Upper lobe of left lung (tissue), 6 donors: ENCODE measurements at regions not wholly inside any gene's neighbourhood (a gene's known extent, or its start where the extent isn't known, plus 50 kb on each side); places are given as distances from the start of the nearest gene placed in this dataset.
"Not testable (repeated sequence)": the region's sequence is repeated elsewhere in the genome, so short reads cannot be mapped to it uniquely, and the experiment has no call there.

Experiments used
- ATAC-seq, 2 donors: fragments of 200-7000 bp; cut with Tn5 transposase; one replicate each; pipeline ENCODE4 v1.9.1; 2022; ENCODE audit warnings: mild to moderate bottlenecking in 2 of 2, moderate library complexity in 2 of 2; ENCODE audit not compliant: low FRiP score in 2 of 2
- DNase-seq, 2 donors: peaks; one replicate each; pipeline ENCODE4 v3.0.0-alpha.2; 2019 to 2020
- H3K27ac ChIP-seq, 4 donors: fragments of 200-600 bp; sonication (generic); one replicate each; pipeline ENCODE4 v1.5.1; 2016 to 2019
- H3K27me3 ChIP-seq, 4 donors: fragments of 200-600 bp; sonication (generic); one replicate each; pipeline ENCODE4 v1.5.1; 2017 to 2019
- H3K36me3 ChIP-seq, 4 donors: fragments of 200-600 bp; sonication (generic); one replicate each; pipeline ENCODE4 v1.5.1; 2016 to 2019
- H3K4me1 ChIP-seq, 4 donors: fragments of 200-600 bp; sonication (generic); one replicate each; pipeline ENCODE4 v1.5.1; 2018 to 2019
- H3K4me3 ChIP-seq, 4 donors: fragments of 200-600 bp; sonication (generic); one replicate each; pipeline ENCODE4 v1.5.1; 2017 to 2019; ENCODE audit warnings: mild to moderate bottlenecking in 2 of 4, moderate library complexity in 1 of 4
- H3K9me3 ChIP-seq, 4 donors: fragments of 200-600 bp; sonication (generic); one replicate each; pipeline ENCODE4 v1.5.1; 2018 to 2019
- CTCF ChIP-seq, 6 experiments: fragments of 450-650 bp in 4 of 6; fragments of 200-600 bp in 2 of 6; sonication (generic) in 2 of 6; IDR thresholded peaks; one replicate each; pipeline ENCODE4 v1.5.1; 2016 to 2019; ENCODE audit warnings: antibody characterized with exemption in 6 of 6
- EP300 ChIP-seq, 4 donors: sonication (generic); formaldehyde crosslinking; IDR thresholded peaks; one replicate each; pipeline ENCODE4 v1.5.1; 2017; ENCODE audit warnings: antibody characterized with exemption in 4 of 4, control low read depth in 2 of 4
- POLR2A ChIP-seq, 4 donors: fragments of 450-650 bp; IDR thresholded peaks; one replicate each; pipeline ENCODE4 v1.5.1; 2016 to 2017; ENCODE audit warnings: antibody characterized with exemption in 4 of 4, mild to moderate bottlenecking in 2 of 4
- POLR2AphosphoS5 ChIP-seq, 2 donors: sonication (generic); formaldehyde crosslinking; IDR thresholded peaks; one replicate each; pipeline ENCODE4 v1.5.1; 2017; ENCODE audit warnings: antibody characterized with exemption in 2 of 2
- WGBS, 2 donors: methylation state at CpG; one replicate each; pipeline ENCODE4 v1.1.5; 2017 to 2018; 5-methylcytosine and 5-hydroxymethylcytosine counted together
- donor health status: DM: no; HTN: no; CAD: no; lungs with moderate emphysema.
- donor health status: DM: no; HTN: yes; CAD: no; lungs with severe emphysema.

- no peak for DNase-seq
- no peaks in the 10 kb centered on the region for H3K36me3 ChIP-seq
- no peak overlapping the region for H3K4me3 ChIP-seq
- no peaks in the 10 kb centered on the region for H3K27me3 ChIP-seq
- ATAC-seq, result peak in 1 of 2 donors; percentile 63
- no peak for TF ChIP-seq POLR2AphosphoS5 (IDR thresholded peaks at IDR 0.05)
- TF ChIP-seq CTCF (IDR thresholded peaks at IDR 0.05), result no peak
- no peak for TF ChIP-seq EP300 (IDR thresholded peaks at IDR 0.05)
- TF ChIP-seq POLR2A (IDR thresholded peaks at IDR 0.05), result no peak
- WGBS, 2 donors, result 63 to 73% methylated on average over 9 of the region's 9 CpGs
- no peak overlapping the region for H3K27ac ChIP-seq
- peaks cover 0 to 3% (median 0%) of the 10 kb centered on the region in 4 donors for H3K4me1 ChIP-seq
- no peaks in the 10 kb centered on the region for H3K9me3 ChIP-seq
Observed at GRCh38 chr2:64932371-64933216, 56.6 kb upstream of the SLC1A4 start.

DNA sequence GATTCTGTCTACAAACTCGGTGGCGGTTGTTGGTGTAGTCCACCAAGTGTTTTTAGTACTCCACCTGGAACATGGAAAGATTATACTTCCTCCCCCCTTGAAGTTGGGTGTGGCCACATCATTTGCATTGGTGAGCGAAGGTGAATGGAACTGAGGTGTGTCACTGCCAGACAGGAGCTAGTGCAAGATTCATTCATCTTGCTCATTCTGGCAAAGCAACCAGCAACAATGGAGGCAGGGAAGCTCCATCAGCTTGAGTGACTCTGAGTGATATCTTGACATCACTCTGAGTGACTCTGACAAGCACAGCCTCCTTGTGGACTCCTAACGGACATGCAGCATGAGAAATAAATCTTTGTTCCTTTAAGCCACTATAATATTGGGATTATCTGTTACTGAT, 54.7 kb upstream of the SLC1A4 start:
- Histone ChIP-seq H3K9me3 (no peaks in the 10 kb centered on the region), H3K36me3 (no peaks in the 10 kb centered on the region), H3K4me3 (no peak overlapping the region), H3K4me1 (peaks cover 0 to 4% (median 4%) of the 10 kb centered on the region in 4 donors), H3K27ac (no peak overlapping the region), H3K27me3 (no peaks in the 10 kb centered on the region)
- DNase-seq, result no peak
- no peak for TF ChIP-seq CTCF (IDR thresholded peaks at IDR 0.05)
- TF ChIP-seq POLR2A (IDR thresholded peaks at IDR 0.05), result no peak
- TF ChIP-seq EP300 (IDR thresholded peaks at IDR 0.05), result no peak
- no peak for TF ChIP-seq POLR2AphosphoS5 (IDR thresholded peaks at IDR 0.05)
- 90% methylated on average over 3 to 4 of the region's 4 CpGs for WGBS, 2 donors
- ATAC-seq, result no peak

GRCh38 chr2:64936809-64937208, 52.4 kb upstream of the SLC1A4 start:
- DNase-seq (no peak), ATAC-seq (no peak)
- Histone ChIP-seq H3K27me3 (no peaks in the 10 kb centered on the region), H3K4me3 (no peak overlapping the region), H3K27ac (no peak overlapping the region), H3K36me3 (no peaks in the 10 kb centered on the region), H3K9me3 (no peaks in the 10 kb centered on the region), H3K4me1 (peaks cover 0 to 4% (median 4%) of the 10 kb centered on the region in 4 donors)
- WGBS, 2 donors, result 89 to 92% methylated on average over 1 of the region's 1 CpG
- TF ChIP-seq POLR2A (IDR thresholded peaks at IDR 0.05) (no peak), CTCF (IDR thresholded peaks at IDR 0.05) (no peak), POLR2AphosphoS5 (IDR thresholded peaks at IDR 0.05) (no peak), EP300 (IDR thresholded peaks at IDR 0.05) (no peak)

DNA sequence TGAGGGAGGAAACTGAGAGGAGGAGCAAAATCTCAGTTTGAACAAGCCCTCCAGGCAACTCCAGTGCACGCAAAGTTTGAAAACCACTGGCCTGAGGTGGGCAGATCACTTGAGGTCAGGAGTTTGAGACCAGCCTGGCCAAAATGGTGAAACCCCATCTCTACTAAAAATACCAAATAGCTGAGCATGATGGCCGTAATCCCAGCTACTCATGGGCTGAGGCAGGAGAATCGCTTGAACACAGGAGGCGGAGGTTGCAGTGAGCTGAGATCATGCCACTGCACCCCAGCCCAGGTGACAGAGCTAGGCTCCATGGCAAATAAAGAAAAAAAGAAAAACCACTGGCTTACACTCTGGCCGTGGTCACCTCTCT, 51.9 kb upstream of the SLC1A4 start:
- not testable (repeated sequence) for ATAC-seq, H3K4me1 ChIP-seq, DNase-seq, H3K4me3 ChIP-seq, H3K36me3 ChIP-seq, H3K27me3 ChIP-seq, H3K9me3 ChIP-seq
- WGBS, 2 donors, result 89 to 90% methylated on average over 5 of the region's 5 CpGs
- peak overlapping the region in 1 of 4 donors; percentile 39 for H3K27ac ChIP-seq

DNA sequence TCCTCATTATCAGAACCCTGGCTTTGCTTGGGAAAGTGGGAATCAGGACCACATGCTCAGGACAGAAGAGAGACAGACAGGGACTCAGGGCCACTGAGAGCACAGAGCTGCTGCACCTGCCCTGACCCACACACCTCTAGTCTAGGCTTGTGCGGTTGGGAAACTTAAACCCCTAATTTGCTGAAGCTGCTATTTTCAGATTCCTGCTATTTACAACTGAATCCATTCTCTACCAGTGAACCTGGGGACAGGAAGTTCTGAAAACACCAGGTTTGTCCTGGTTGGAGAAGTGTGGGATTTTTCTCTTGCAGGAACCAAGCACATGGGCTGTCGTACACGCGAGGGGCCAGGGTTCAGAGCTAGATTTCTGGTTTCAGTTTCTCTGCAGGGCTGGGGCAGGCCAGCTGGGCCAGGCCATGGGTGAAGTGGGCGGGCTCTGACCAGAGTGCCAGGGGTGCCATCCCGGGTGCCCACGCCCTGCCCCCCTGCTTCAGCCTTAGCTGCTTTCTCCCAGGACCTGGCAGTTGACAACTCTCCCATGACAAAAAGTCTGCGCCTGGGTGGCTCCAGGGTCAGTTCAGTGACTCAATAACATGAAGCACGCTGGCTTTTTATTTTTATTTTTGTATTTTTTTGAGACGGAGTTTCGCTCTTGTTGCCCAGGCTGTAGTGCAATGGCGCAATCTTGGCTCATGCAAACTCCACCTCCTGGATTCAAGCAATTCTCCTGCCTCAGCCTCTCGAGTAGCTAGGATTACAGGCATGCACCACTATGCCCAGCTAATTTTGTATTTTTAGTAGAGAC, 51.3 kb upstream of the SLC1A4 start:
- Histone ChIP-seq H3K4me1 (peaks cover 0 to 4% (median 2%) of the 10 kb centered on the region in 4 donors), H3K36me3 (no peaks in the 10 kb centered on the region), H3K9me3 (no peaks in the 10 kb centered on the region), H3K27ac (peak overlapping the region in 2 of 4 donors; percentile 13 to 39), H3K4me3 (peak overlapping the region in 3 of 4 donors; percentile 23 to 42 (median 33)), H3K27me3 (no peaks in the 10 kb centered on the region)
- no peak for TF ChIP-seq CTCF (IDR thresholded peaks at IDR 0.05)
- no peak for TF ChIP-seq POLR2AphosphoS5 (IDR thresholded peaks at IDR 0.05)
- peak in 1 of 4 donors; percentile 11 for TF ChIP-seq POLR2A (IDR thresholded peaks at IDR 0.05)
- ATAC-seq (peak in 1 of 2 donors; percentile 83), DNase-seq (peak; percentile 48 to 85)
- WGBS, 2 donors, result 58 to 73% methylated on average over 13 of the region's 13 CpGs
